HEK293 (cell line): ENCODE measurements at regions not wholly inside any gene's neighbourhood (a gene's known extent, or its start where the extent isn't known, plus 50 kb on each side); places are given as distances from the start of the nearest gene placed in this dataset.

Source experiments
- CTCF ChIA-PET: fragments of 350-600 bp; formaldehyde crosslinking; extraction: SDS; loops from one replicate; lab custom pipeline; 2021; ENCODE audit warnings: antibody characterized with exemption; lab: Yijun Ruan, JAX
- POLR2A ChIA-PET: fragments of 300-600 bp; formaldehyde crosslinking; extraction: SDS; loops from one replicate; lab custom pipeline; 2020; ENCODE audit warnings: antibody characterized with exemption, inconsistent platforms; lab: Yijun Ruan, JAX
- H3K27ac ChIP-seq: fragments of 200-500 bp; sonication (Bioruptor generic); 2 replicates; pipeline ENCODE4 v1.5.1; 2014; ENCODE audit warnings: low read depth, low read length, control low read depth, inconsistent platforms; ENCODE audit errors: extremely low read depth
- H3K36me3 ChIP-seq, 2 experiments: fragments of 200-500 bp in 1 of 2; sonication (Bioruptor generic) in 1 of 2; 1 replicate in 1 of 2; 2 replicates in 1 of 2; pipeline ENCODE4 v1.5.1; 2014 to 2017; ENCODE audit warnings: inconsistent platforms in 2 of 2, low read length in 2 of 2; ENCODE audit not compliant: control insufficient read depth in 2 of 2, insufficient read depth in 1 of 2
- H3K4me1 ChIP-seq: fragments of 200-500 bp; sonication (Bioruptor generic); 2 replicates; pipeline ENCODE4 v1.5.1; 2014; ENCODE audit warnings: mild to moderate bottlenecking, low read length, inconsistent platforms; ENCODE audit not compliant: control insufficient read depth, insufficient read depth
- H3K4me3 ChIP-seq: 2 replicates; pipeline ENCODE4 v1.5.1; 2011; ENCODE audit warnings: low read depth, mild to moderate bottlenecking, control low read depth, low read length, moderate library complexity
- H3K9me3 ChIP-seq: fragments of 200-500 bp; sonication (Bioruptor generic); 2 replicates; pipeline ENCODE4 v1.5.1; 2014; ENCODE audit warnings: low read depth, low read length, inconsistent platforms; ENCODE audit not compliant: control insufficient read depth, insufficient read depth
- BCL11A ChIP-seq: fragments of 450-650 bp; formaldehyde crosslinking; IDR thresholded peaks from 2 replicates; pipeline ENCODE4 v1.5.1; 2016; ENCODE audit warnings: low read depth, missing biosample characterization, missing genetic modification characterization
- FEZF1 ChIP-seq: fragments of 450-650 bp; formaldehyde crosslinking; IDR thresholded peaks from 2 replicates; pipeline ENCODE4 v1.5.1; 2016; ENCODE audit warnings: missing biosample characterization, missing genetic modification characterization
- GFI1B ChIP-seq: fragments of 450-650 bp; formaldehyde crosslinking; IDR thresholded peaks from 2 replicates; pipeline ENCODE4 v1.5.1; 2016; ENCODE audit warnings: missing biosample characterization, missing genetic modification characterization
- GLI2 ChIP-seq: fragments of 450-650 bp; formaldehyde crosslinking; IDR thresholded peaks from 2 replicates; pipeline ENCODE4; 2017; ENCODE audit warnings: missing biosample characterization, missing genetic modification characterization, low read depth, borderline replicate concordance
- GLI4 ChIP-seq: fragments of 450-650 bp; formaldehyde crosslinking; IDR thresholded peaks from 2 replicates; pipeline ENCODE4 v1.5.1; 2016; ENCODE audit warnings: missing biosample characterization, missing genetic modification characterization
- GLIS2 ChIP-seq: fragments of 450-650 bp; formaldehyde crosslinking; IDR thresholded peaks from 2 replicates; pipeline ENCODE4 v1.5.1; 2016; ENCODE audit warnings: missing biosample characterization, missing genetic modification characterization
- KLF16 ChIP-seq: fragments of 450-650 bp; formaldehyde crosslinking; IDR thresholded peaks from 2 replicates; pipeline ENCODE4 v1.5.1; 2017; ENCODE audit warnings: missing biosample characterization, missing genetic modification characterization
- OSR2 ChIP-seq: fragments of 450-650 bp; formaldehyde crosslinking; IDR thresholded peaks from 2 replicates; pipeline ENCODE4 v1.5.1; 2016; ENCODE audit warnings: missing biosample characterization, missing genetic modification characterization
- SETDB1 ChIP-seq: IDR thresholded peaks from one replicate; pipeline ENCODE4 v1.6.1; 2017; ENCODE audit warnings: mild to moderate bottlenecking, low read length, moderate library complexity, mixed read lengths; ENCODE audit not compliant: insufficient read length
- SP7 ChIP-seq: fragments of 450-650 bp; formaldehyde crosslinking; IDR thresholded peaks from 2 replicates; pipeline ENCODE4 v1.5.1; 2016; ENCODE audit warnings: missing biosample characterization, missing genetic modification characterization
- TCF7L2 ChIP-seq: IDR thresholded peaks from 2 replicates; pipeline ENCODE4 v1.6.1; 2011; ENCODE audit warnings: low read depth, mild to moderate bottlenecking, inconsistent platforms, low read length, moderate library complexity, borderline replicate concordance
- WT1 ChIP-seq: fragments of 450-650 bp; formaldehyde crosslinking; IDR thresholded peaks from 2 replicates; pipeline ENCODE4 v1.5.1; 2016; ENCODE audit warnings: missing biosample characterization, missing genetic modification characterization
- YY1 ChIP-seq: fragments of 450-650 bp; formaldehyde crosslinking; IDR thresholded peaks from 2 replicates; pipeline ENCODE4 v1.5.1; 2018; ENCODE audit warnings: missing biosample characterization, missing genetic modification characterization
- YY2 ChIP-seq: fragments of 450-650 bp; formaldehyde crosslinking; IDR thresholded peaks from 2 replicates; pipeline ENCODE4 v1.5.1; 2016; ENCODE audit warnings: missing biosample characterization, missing genetic modification characterization
- ZEB2 ChIP-seq: fragments of 450-650 bp; formaldehyde crosslinking; IDR thresholded peaks from 2 replicates; pipeline ENCODE4 v1.5.1; 2016; ENCODE audit warnings: missing biosample characterization, missing genetic modification characterization
- ZNF221 ChIP-seq: fragments of 450-650 bp; formaldehyde crosslinking; IDR thresholded peaks from 2 replicates; pipeline ENCODE4 v1.5.1; 2017; ENCODE audit warnings: missing biosample characterization, missing genetic modification characterization, borderline replicate concordance
- ZNF274 ChIP-seq, 2 experiments: fragments of 200-500 bp in 1 of 2; fragments of 450-650 bp in 1 of 2; sonication (Bioruptor generic) in 1 of 2; formaldehyde crosslinking in 1 of 2; IDR thresholded peaks; 2 replicates each; pipeline versions ENCODE4 v1.5.1 to v1.6.1; 2014 to 2016; ENCODE audit warnings: borderline replicate concordance in 1 of 2, inconsistent platforms in 1 of 2, low read length in 1 of 2, missing biosample characterization in 1 of 2, missing genetic modification characterization in 1 of 2
- ZNF366 ChIP-seq: fragments of 450-650 bp; formaldehyde crosslinking; conservative IDR thresholded peaks from 2 replicates; pipeline ENCODE4 v1.5.1; 2016; ENCODE audit warnings: missing biosample characterization, missing genetic modification characterization
- ZNF510 ChIP-seq: fragments of 450-650 bp; formaldehyde crosslinking; IDR thresholded peaks from 2 replicates; pipeline ENCODE4 v1.5.1; 2018; ENCODE audit warnings: mild to moderate bottlenecking, missing genetic modification characterization, missing biosample characterization; ENCODE audit not compliant: insufficient replicate concordance
- ZNF549 ChIP-seq: fragments of 450-650 bp; IDR thresholded peaks from 2 replicates; pipeline ENCODE4 v1.5.1; 2018; ENCODE audit warnings: missing biosample characterization, missing genetic modification characterization, mild to moderate bottlenecking, inconsistent platforms, moderate library complexity
- ZNF768 ChIP-seq: fragments of 450-650 bp; formaldehyde crosslinking; IDR thresholded peaks from 2 replicates; pipeline ENCODE4 v1.5.1; 2018; ENCODE audit warnings: missing biosample characterization, mild to moderate bottlenecking, missing genetic modification characterization
- ZNF837 ChIP-seq: fragments of 450-650 bp; formaldehyde crosslinking; IDR thresholded peaks from 2 replicates; pipeline ENCODE4 v1.5.1; 2016; ENCODE audit warnings: missing biosample characterization, missing genetic modification characterization
- TF ChIP-seq, protein P1 (sequence below): fragments of 450-650 bp; formaldehyde crosslinking; IDR thresholded peaks from 2 replicates; pipeline ENCODE4 v1.5.1; 2016; ENCODE audit warnings: missing biosample characterization, missing genetic modification characterization, borderline replicate concordance
- TF ChIP-seq, protein P2 (sequence below): fragments of 450-650 bp; formaldehyde crosslinking; IDR thresholded peaks from 2 replicates; pipeline ENCODE4 v1.5.1; 2016; ENCODE audit warnings: missing biosample characterization, missing genetic modification characterization
- TF ChIP-seq, protein P3 (sequence below): fragments of 450-650 bp; formaldehyde crosslinking; IDR thresholded peaks from 2 replicates; pipeline ENCODE4 v1.5.1; 2017; ENCODE audit warnings: missing biosample characterization, missing genetic modification characterization
- TF ChIP-seq, protein P4 (sequence below): fragments of 450-650 bp; formaldehyde crosslinking; IDR thresholded peaks from 2 replicates; pipeline ENCODE4 v1.5.1; 2016; ENCODE audit warnings: missing biosample characterization, missing genetic modification characterization, low read depth

DNA sequence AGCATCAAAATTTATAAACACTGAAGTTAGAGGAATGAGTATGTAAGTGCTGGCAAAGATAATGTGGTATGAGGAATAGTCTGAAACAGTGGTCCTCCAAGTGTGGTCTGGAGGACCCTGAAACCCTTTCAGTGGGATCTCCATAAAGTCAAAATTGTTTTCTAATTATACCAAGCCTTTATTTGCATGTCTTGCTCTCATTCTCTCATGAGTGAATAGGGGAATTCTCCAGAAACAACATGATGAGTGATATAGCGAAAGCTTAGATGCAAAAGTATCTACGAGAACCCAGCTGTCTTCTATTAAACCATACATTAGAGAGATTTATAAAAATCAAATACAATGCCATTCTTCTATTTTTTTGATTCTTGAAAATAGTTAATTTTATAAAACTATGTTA, 145.0 kb upstream of the RAG2 start:
- Histone ChIP-seq H3K4me3 (no peak overlapping the region), H3K9me3 (no peaks in the 10 kb centered on the region)
- CTCF ChIA-PET, result interaction anchor here (0.6 to 9.7 kb wide), 8 partner anchors 17 to 1149 kb away, joined by 3 to 261 read pairs (median 5); no protein-coding TSS in a partner anchor
- POLR2A ChIA-PET, result no interaction called here
- TF ChIP-seq ZNF837 (tag by site-specific recombination), result no peak
- TF ChIP-seq SP7 (tag by site-specific recombination), result no peak
- TF ChIP-seq YY1, result no peak
- TF ChIP-seq ZNF549 (tag by site-specific recombination), result no peak
- TF ChIP-seq, all 188 proteins: peak for 0
- Histone ChIP-seq H3K27ac (no peak overlapping the region), H3K36me3 (no peaks in the 10 kb centered on the region), H3K4me1 (no peaks in the 10 kb centered on the region)

DNA sequence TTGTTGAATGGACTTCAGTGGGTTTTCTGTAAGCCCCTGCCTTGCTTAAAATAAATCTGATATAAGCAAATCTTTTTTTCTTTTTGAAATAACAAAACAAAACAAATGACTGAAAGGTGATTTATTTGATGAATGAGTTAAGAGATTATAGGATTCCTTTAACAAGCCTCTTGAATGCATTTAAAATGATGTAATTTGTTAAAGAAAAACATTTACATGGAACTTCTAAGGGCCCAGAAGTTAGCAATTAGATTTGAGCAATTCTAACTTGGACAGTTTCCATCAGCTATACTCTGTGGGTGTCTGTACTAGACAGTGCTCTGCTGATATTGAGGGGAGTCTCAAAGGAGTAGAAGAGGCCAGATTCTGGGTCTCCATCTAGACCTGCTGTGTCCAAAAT, 143.5 kb upstream of the RAG2 start:
- CTCF ChIA-PET, result interaction anchor here (0.9 to 4.2 kb wide), 3 partner anchors 16 to 177 kb away, joined by 3 to 28 read pairs (median 24); no protein-coding TSS in a partner anchor
- POLR2A ChIA-PET, result no interaction called here
- no peak for TF ChIP-seq GLIS2
- TF ChIP-seq OSR2 (tag by site-specific recombination), result peak; percentile 81
- TF ChIP-seq, protein P1, sequence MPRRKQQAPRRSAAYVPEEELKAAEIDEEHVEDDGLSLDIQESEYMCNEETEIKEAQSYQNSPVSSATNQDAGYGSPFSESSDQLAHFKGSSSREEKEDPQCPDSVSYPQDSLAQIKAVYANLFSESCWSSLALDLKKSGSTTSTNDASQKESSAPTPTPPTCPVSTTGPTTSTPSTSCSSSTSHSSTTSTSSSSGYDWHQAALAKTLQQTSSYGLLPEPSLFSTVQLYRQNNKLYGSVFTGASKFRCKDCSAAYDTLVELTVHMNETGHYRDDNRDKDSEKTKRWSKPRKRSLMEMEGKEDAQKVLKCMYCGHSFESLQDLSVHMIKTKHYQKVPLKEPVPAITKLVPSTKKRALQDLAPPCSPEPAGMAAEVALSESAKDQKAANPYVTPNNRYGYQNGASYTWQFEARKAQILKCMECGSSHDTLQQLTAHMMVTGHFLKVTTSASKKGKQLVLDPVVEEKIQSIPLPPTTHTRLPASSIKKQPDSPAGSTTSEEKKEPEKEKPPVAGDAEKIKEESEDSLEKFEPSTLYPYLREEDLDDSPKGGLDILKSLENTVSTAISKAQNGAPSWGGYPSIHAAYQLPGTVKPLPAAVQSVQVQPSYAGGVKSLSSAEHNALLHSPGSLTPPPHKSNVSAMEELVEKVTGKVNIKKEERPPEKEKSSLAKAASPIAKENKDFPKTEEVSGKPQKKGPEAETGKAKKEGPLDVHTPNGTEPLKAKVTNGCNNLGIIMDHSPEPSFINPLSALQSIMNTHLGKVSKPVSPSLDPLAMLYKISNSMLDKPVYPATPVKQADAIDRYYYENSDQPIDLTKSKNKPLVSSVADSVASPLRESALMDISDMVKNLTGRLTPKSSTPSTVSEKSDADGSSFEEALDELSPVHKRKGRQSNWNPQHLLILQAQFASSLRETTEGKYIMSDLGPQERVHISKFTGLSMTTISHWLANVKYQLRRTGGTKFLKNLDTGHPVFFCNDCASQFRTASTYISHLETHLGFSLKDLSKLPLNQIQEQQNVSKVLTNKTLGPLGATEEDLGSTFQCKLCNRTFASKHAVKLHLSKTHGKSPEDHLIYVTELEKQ, result no peak
- peak; percentile 32 for TF ChIP-seq SETDB1
- TF ChIP-seq ZNF768 (tag by site-specific recombination), result no peak
- TF ChIP-seq GLI2, result peak; percentile 77
- TF ChIP-seq GFI1B (tag by site-specific recombination), result peak; percentile 44; the same call in 1 of the 2 replicates
- no peak for TF ChIP-seq YY2 (tag by site-specific recombination)
- TF ChIP-seq KLF16 (tag by site-specific recombination), result 0 out of 2 replicates have a peak, but pooled peaks have one; percentile 40
- TF ChIP-seq, protein P2, sequence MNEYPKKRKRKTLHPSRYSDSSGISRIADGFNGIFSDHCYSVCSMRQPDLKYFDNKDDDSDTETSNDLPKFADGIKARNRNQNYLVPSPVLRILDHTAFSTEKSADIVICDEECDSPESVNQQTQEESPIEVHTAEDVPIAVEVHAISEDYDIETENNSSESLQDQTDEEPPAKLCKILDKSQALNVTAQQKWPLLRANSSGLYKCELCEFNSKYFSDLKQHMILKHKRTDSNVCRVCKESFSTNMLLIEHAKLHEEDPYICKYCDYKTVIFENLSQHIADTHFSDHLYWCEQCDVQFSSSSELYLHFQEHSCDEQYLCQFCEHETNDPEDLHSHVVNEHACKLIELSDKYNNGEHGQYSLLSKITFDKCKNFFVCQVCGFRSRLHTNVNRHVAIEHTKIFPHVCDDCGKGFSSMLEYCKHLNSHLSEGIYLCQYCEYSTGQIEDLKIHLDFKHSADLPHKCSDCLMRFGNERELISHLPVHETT (tag by site-specific recombination), result no peak
- TF ChIP-seq, protein P3, sequence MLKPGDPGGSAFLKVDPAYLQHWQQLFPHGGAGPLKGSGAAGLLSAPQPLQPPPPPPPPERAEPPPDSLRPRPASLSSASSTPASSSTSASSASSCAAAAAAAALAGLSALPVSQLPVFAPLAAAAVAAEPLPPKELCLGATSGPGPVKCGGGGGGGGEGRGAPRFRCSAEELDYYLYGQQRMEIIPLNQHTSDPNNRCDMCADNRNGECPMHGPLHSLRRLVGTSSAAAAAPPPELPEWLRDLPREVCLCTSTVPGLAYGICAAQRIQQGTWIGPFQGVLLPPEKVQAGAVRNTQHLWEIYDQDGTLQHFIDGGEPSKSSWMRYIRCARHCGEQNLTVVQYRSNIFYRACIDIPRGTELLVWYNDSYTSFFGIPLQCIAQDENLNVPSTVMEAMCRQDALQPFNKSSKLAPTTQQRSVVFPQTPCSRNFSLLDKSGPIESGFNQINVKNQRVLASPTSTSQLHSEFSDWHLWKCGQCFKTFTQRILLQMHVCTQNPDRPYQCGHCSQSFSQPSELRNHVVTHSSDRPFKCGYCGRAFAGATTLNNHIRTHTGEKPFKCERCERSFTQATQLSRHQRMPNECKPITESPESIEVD, result peak; percentile 67
- TF ChIP-seq ZNF221 (tag by site-specific recombination), result no peak
- no peak for TF ChIP-seq BCL11A
- TF ChIP-seq, protein P4, sequence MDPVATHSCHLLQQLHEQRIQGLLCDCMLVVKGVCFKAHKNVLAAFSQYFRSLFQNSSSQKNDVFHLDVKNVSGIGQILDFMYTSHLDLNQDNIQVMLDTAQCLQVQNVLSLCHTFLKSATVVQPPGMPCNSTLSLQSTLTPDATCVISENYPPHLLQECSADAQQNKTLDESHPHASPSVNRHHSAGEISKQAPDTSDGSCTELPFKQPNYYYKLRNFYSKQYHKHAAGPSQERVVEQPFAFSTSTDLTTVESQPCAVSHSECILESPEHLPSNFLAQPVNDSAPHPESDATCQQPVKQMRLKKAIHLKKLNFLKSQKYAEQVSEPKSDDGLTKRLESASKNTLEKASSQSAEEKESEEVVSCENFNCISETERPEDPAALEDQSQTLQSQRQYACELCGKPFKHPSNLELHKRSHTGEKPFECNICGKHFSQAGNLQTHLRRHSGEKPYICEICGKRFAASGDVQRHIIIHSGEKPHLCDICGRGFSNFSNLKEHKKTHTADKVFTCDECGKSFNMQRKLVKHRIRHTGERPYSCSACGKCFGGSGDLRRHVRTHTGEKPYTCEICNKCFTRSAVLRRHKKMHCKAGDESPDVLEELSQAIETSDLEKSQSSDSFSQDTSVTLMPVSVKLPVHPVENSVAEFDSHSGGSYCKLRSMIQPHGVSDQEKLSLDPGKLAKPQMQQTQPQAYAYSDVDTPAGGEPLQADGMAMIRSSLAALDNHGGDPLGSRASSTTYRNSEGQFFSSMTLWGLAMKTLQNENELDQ (tag by site-specific recombination), result no peak
- TF ChIP-seq ZEB2, result 0 out of 2 replicates have a peak, but pooled peaks have one; percentile 43
- 0 out of 2 replicates have a peak, but pooled peaks have one; percentile 22 for TF ChIP-seq WT1 (tag by site-specific recombination)
- no peak for TF ChIP-seq ZNF274 (IDR thresholded peaks at IDR 0.05; ENCODE audit: low read length)
- no peak for TF ChIP-seq ZNF274 (tag by site-specific recombination; IDR thresholded peaks at IDR 0.05; ENCODE audit: borderline replicate concordance)
- TF ChIP-seq FEZF1 (tag by site-specific recombination), result peak; percentile 58; the same call in 1 of the 2 replicates
- peak; percentile 33; the same call in 1 of the 2 replicates for TF ChIP-seq TCF7L2
- no peak for TF ChIP-seq GLI4 (tag by site-specific recombination)
- TF ChIP-seq ZNF366 (tag by site-specific recombination), result peak; percentile 66
- no peak for TF ChIP-seq ZNF510 (tag by site-specific recombination)
- TF ChIP-seq SP7 (tag by site-specific recombination), result 0 out of 2 replicates have a peak, but pooled peaks have one; percentile 26

More for the DNA sequence above, 143.5 kb upstream of the RAG2 start:
- Histone ChIP-seq H3K9me3 (no peaks in the 10 kb centered on the region), H3K4me3 (no peak overlapping the region), H3K36me3 (no peaks in the 10 kb centered on the region), H3K4me1 (no peaks in the 10 kb centered on the region), H3K27ac (no peak overlapping the region)
